GM18870 (cell line): ENCODE measurements at regions not wholly inside any gene's neighbourhood (a gene's known extent, or its start where the extent isn't known, plus 50 kb on each side); places are given as distances from the start of the nearest gene placed in this dataset.
A peak's percentile ranks its signal among the peaks of the same experiment; 100 is the strongest.
"Not testable (repeated sequence)": the region's sequence is repeated elsewhere in the genome, so short reads cannot be mapped to it uniquely, and the experiment has no call there.

ENCODE experiments used
- ATAC-seq: cut with Tn5 transposase; IDR thresholded peaks from one replicate; pipeline ENCODE4 v1.9.1; 2021; ENCODE audit warnings: moderate library complexity; ENCODE audit not compliant: unreplicated experiment

- no peak for ATAC-seq
Measured at GRCh38 chr1:55311979-55312378, 96.8 kb upstream of the USP24 start.

GRCh38 chr1:55311057-55311641 lies 96.0 kb upstream of the USP24 start:
- ATAC-seq: no peak

- no peak for ATAC-seq
Measured at GRCh38 chr1:55310505-55310971, 95.4 kb upstream of the USP24 start.

GRCh38 chr1:55309786-55310504 lies 94.8 kb upstream of the USP24 start:
- ATAC-seq: no peak

- no peak for ATAC-seq
Measured at GRCh38 chr1:55309053-55309452, 93.9 kb upstream of the USP24 start.

GRCh38 chr1:55305735-55306134 lies 90.6 kb upstream of the USP24 start:
- no peak for ATAC-seq

GRCh38 chr1:55304229-55304740 lies 89.1 kb upstream of the USP24 start:
- no peak for ATAC-seq

GRCh38 chr1:55302972-55303371 lies 87.8 kb upstream of the USP24 start:
- ATAC-seq: no peak

GRCh38 chr1:55301912-55302311 lies 86.7 kb upstream of the USP24 start:
- no peak for ATAC-seq

- no peak for ATAC-seq
Measured at GRCh38 chr1:55300975-55301374, 85.8 kb upstream of the USP24 start.

GRCh38 chr1:55298167-55298894 lies 83.2 kb upstream of the USP24 start:
- ATAC-seq: no peak

GRCh38 chr1:55296247-55296646 lies 81.1 kb upstream of the USP24 start:
- not testable (repeated sequence) for ATAC-seq

GRCh38 chr1:55289614-55290013 lies 74.5 kb upstream of the USP24 start:
- ATAC-seq: no peak

- ATAC-seq: no peak
Measured at GRCh38 chr1:55289042-55289441, 73.9 kb upstream of the USP24 start.

- ATAC-seq: peak; percentile 82
Measured at GRCh38 chr1:55288245-55288644, 73.1 kb upstream of the USP24 start.

- peak; percentile 17 for ATAC-seq
Measured at GRCh38 chr1:55287723-55288122, 72.6 kb upstream of the USP24 start.

- ATAC-seq: no peak
Measured at GRCh38 chr1:55286856-55287602, 71.9 kb upstream of the USP24 start.

- ATAC-seq: no peak
Measured at GRCh38 chr1:55285834-55286233, 70.7 kb upstream of the USP24 start.

- no peak for ATAC-seq
Measured at GRCh38 chr1:55284856-55285255, 69.7 kb upstream of the USP24 start.

GRCh38 chr1:55282058-55282457 lies 66.9 kb upstream of the USP24 start:
- ATAC-seq: no peak

GRCh38 chr1:55280731-55281130 lies 65.6 kb upstream of the USP24 start:
- no peak for ATAC-seq
